SHP77 (cell line): ENCODE measurements at regions not wholly inside any gene's neighbourhood (a gene's known extent, or its start where the extent isn't known, plus 50 kb on each side); places are given as distances from the start of the nearest gene placed in this dataset.

ENCODE experiments used
- DNase-seq, 2 experiments: peaks; one replicate each; lab custom pipeline; 2025; lab: John Stamatoyannopoulos, UW

DNA sequence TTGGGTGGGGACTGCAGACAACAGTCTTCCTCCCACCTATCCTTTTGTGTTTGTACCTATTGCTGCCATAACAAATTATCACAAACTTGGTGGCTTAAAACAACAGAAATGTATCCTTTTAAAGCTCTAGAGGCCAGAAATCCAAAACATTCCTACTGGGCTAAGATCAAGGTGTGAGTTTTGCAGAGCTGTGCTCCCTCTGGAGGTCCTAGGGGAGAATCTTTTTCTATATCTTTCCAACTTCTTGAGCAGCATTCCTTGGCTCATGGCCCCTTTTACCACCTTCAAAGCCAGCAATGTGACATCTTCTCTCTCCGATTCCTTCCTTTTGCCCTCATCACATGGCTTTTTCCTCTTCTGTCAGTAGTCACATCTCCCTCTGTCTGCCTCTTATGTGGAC is 190.6 kb downstream of the TTC8 start:
- no peak for DNase-seq

DNA sequence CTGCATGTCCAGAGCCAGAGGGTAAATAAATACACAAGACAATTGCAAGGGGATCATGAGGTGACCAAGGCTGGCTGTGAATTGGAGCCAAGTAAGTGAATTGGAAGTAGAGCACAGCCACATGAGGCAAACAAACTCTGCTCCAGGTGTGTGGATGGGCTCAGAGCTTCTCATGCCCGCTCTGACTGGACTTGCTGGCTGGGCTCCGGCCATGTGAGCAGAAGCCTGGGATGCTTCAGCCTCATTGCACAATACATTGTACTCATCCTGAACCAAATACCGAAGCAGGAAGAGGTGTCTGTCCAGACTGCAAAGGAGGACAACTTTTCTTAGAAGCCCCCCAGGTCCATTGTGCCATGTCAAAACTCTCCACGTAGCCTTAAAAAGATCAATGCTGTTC is 193.0 kb downstream of the TTC8 start:
- no peak for DNase-seq

DNA sequence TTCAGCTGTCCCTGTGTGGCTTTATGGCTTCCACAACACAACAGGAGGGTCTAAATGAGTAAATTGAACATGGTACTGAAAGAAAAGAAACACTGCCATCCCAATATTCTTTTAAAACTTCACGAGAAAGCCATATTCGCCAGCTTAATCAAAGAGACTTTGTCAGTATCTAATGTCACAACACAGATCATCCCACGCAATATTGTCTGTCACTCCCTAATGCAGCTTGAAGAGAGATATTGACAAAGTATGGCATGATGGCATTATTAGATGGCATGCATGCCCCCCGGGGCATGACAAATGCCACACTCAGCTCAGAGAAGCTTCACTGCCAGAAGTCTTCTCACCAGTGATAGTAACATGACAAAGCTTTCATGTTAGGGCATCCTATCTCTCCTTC is 197.8 kb downstream of the TTC8 start:
- no peak for DNase-seq

DNA sequence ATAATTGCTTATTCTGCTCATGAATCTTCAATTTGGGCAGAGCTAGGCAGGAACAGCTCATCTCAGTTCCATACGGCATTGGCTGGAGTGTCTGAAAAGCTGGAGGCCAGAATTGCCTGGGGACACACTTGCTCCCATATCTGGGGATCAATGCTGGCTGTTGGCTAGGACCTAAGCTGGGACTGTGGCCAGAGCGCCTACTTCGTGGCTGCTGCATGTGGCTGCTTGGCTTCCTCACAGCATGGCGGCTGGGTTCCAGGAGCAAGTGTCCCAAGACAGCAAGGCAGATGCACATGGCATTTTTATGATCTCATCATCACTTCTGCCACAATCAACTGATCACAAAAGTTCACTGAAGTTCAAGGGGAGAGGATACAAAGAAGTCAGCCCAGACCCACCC is 200.2 kb downstream of the TTC8 start:
- DNase-seq: no peak

DNA sequence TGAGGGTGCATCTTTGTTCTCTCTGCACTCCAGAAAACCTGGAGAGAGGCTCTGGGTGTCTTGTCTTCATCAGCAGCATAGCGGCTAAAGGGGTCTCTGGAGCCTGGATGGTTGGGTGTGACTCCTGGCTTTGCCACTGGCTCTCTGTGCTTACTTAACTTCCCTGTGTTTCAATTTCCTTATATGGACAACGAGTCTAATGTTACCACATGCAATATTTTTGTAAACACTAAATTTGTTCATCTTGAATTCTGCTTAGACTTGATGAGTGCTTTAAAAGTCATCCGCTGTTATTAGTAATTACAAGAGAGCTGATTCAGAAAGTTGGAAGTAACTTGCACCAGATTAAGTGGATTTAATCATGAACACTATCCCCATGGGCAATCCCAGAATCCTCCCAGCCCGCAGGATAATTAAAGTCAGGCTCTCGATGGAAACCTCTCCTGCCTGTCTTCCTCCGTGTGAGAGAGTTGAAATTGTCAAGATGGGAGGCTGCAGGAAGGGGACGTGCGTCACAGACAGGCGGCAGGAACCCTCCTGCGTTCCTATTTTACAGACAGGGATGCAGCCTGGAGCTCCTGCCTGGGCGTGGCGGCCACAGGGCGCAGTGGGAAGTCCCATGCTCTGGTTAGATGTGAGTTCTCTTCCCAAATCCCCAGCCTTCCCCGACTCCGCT is 201.2 kb downstream of the TTC8 start:
- no peak for DNase-seq

DNA sequence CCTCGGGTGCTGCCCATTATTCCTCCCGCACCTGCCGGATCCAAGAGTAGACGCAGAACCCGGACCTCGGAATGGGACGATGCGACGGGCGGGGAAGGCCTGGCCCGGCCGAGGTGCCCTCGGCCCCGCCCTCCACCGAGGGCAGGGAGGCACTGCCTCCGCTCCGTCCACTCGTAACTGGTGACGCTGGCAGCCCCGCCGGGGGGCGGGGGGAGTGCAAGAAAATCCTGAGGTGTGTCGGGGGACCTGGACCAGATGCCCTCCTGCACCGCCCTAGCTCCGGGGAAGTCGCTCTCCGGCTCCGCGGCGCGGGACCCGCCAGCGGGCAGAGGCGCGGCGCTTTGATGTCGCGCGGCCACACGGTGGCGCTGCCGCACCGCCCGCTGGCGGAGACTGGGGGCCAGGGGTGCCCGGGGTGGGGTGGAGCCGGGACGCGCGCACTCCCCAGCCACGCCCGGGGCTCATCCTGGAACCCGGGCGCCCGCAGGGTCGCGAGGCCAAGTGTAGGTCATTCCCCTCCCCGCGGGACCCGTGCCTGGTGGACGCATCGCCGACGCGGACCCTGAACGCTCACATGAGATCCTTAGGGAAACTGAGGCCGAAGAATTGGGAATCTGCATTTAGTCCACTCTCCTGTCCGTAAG is 202.8 kb downstream of the TTC8 start:
- DNase-seq: peak; percentile 51 to 57

DNA sequence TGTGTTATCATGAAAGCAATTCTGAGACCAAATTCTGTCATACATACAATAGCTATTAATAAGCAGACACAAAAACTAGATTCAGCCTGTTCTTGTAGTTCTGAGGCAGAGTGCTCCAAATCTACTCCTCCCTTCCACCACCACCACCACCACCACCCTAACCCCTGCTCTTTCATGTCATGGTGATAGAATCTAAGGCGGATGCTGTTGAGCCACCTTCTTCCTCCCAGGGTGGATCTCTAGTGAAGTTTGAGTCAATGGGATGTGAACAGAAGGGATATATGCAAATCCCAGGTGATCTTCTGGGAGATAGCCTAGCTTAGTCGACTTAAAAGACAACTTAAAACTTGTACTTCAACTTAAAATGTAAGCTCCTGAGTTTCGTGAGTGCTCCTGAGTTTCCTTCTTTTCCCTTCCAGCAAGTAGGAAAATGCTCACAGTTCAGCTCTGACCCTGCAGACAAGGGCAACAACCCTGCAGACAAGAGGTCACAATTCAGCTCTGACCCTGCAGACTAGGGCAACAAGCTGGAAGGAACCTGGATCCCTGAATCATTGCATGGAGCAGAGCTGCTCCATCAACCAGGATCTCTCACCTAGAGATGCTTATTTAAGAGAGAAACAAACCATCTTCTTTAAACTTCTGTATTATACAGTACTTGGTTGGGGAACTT is 204.1 kb downstream of the TTC8 start:
- no peak for DNase-seq

DNA sequence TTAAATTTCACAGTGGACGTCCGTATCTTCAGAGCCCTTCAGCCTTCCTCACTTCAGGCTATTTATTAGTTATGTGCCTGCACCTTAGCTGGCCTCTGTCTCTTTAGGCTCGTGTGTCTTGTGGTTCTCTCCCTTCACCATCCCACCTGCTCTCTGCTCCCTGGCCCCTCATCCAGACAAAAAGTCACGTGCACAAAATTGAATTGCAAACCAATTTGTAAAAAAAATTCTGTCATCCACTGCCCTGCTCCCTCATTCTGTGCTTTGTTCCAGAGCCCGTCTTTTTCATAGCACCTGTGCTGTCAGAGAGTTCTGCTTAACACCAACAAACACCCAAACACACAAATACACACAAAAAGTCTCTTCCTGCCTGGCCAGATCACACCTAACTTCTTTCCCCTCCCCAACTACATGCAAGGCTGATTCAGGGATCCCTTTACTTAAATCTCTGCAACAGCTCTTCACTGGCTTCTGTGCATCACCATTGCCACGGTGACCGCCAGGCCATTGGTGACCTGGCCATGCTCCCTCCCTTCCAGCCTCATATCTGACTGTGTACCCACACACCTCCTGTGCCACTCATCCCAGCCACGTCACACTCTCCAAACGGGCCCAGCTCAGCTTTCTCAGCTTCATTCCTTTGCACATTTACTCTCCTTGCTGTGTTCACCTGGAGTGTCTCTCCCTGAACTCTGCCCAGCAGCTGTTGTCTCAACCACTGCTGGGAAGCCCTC is 205.7 kb downstream of the TTC8 start:
- no peak for DNase-seq

DNA sequence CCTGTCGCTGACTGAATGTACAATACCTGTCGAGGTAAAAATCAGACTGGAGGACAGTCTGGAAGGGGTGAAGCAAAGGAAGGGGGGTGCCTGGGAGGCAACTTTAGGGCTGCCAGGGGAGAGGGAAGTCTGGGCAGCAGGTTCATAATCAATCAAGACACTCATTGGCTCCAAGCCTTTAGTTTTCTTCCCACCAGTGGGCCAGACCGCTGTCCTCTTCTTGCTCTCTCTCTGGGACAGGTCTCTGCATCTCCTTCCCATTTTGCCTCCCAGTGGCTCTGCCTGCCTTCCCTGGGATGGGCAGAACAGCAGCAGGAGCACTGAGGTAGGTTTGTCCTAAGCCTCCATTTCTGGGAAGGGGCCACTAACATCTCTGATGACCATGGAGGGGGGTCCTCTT is 206.5 kb downstream of the TTC8 start:
- DNase-seq: no peak

DNA sequence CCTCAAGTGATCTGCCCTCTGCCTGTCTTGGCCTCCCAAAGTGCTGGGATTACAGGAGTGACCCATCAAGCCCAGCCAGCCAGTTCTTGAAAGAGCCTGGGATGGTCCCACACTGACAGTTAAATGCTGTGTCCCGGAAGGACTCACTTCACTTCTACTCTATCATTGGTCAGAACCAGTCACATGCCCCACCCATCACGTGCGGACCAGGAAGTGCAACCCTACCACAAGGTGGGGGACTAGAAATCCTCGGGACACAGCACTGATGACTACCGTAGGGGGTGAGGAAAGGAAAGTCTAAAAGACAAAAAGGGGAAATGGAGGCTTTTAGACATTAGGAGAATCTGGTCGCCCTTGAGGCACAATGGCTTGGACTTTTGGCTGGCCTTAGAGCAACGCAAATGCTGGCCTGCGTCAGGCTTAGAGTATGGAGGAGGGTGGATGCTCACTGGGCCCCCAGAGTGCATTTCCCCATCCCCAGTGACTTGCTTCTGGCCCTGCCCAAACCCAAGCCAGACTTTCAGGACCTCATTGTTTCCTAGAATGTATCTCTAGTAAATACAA is 207.7 kb downstream of the TTC8 start:
- DNase-seq: no peak

DNA sequence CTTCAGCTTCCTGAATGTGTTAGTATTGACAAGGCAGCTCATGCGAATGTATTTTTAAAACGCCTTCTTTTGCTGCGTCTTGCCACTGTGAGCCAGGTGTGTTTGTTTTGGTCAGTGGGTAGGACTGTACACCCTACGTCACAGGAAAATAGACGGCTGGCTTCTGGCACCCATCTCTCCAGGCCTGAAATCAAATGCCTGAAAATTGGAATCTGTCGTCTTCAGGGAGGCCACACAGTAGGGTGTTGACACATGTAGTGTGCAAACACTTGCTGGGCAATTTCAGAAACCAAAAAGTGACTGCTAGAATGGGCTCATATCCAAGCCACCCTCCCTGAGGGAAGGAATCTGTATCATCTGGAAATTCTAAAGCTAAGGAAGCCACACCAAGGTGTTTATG is 209.3 kb downstream of the TTC8 start:
- DNase-seq: peak; percentile 77 to 79

DNA sequence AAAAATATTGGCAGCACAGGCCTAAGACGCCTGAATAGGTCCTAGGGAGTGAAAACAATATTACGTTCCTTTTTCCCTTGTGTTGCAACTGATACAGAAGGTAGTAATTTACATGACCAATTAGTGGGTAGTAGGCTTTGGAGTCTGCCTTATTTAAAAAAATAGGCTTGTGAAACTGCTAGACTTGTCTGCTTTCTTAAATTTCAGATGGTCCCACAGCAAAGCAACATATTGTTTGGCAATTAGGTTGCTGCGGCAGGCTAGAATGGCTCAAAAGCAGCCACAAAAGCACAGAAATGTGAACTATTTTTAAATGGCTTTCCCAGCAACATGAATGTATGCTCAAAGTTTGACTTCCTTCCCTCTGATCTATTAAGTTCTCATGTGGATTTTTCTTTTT is 211.9 kb downstream of the TTC8 start:
- DNase-seq: no peak

DNA sequence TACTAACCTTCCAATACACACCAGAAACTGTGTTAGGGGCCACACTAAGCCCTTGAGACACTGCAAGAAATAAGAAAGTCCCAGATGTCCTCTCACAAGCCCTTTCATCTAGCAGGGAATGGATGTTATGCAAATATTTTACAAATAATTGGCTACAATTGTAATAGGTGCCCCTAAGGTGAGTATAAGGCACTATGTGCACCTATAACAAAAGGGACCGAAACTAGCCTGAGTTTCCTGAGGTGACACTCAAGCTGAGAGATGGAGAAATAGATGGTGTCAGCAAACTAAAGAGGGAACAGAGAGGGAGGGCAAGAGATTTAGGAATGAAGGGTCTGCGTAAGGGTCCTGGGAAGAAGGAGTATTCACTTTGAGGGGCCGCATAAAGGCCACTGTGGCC is 212.6 kb downstream of the TTC8 start:
- no peak for DNase-seq

DNA sequence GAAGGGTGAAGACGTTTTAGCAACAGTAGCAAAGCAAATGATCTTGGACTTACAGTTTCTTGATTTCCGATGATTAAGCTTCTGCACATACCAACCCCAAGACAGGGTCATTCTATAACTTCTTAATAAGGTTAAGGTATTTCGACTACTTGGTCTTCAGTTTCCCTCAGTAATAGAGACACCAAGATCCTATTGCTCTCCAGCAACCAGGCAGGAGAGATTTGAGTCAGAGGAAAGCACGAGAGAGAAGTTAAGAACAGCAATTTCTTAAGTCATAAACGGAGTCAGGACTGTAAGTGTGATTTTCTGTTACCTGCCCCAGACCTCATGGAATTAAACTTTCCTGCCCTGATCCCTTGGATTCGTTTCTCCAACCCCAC is 215.6 kb downstream of the TTC8 start:
- no peak for DNase-seq

DNA sequence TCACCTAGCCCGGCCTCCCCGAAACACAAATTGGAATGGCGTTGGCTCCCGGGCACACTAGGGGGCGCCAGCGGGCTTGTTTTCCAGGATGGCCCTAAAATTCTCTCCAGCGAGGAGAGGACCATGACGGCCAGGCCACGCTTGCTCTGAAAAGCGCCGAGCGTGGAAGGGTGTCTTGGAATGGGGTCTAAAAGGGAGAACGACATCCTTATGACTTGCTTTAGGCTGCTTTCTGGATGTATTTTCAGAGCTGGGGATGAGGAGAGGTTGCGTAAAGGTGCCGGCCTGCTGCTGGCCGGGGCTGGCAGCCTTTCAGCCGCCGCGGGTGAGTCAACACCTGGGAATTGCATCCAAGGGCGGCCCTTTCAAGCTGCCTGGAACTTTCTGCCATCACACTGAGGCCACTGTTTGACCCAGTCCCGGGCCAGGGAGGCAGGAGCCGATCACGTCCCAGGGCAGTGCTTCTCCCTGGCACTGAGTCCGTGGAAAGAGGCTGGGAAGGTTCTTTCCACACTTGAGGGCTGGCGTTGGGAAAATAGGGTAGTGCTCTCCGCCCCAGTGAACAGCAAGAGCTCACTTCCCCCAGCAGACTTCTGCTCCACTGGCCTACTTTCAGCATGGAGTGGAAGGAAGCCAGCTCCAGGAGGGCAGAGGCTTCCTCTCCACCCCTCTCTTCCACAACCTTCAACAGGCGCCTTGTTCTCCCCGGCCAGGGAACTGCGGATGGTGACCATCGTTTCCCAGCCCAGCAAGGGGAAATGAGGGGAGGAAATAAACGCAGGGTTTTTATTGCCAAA is 216.2 kb downstream of the TTC8 start:
- DNase-seq: peak; percentile 82 to 83

DNA sequence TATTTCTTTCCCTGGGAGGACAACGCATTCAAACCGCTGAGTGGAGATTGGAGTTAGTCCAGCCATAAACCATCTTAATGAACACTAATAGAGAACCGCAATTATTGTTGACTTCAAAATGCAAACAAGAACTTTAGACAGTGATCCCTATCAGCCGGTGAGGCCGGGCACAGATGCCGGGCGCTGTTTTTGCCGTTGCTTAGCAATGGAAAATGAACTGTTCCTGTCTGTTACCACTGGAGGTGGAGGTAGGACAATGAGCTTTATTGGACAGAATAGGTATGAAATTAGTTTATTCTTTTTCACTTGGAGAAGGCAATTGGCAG is 216.8 kb downstream of the TTC8 start:
- peak; percentile 55 to 63 for DNase-seq

DNA sequence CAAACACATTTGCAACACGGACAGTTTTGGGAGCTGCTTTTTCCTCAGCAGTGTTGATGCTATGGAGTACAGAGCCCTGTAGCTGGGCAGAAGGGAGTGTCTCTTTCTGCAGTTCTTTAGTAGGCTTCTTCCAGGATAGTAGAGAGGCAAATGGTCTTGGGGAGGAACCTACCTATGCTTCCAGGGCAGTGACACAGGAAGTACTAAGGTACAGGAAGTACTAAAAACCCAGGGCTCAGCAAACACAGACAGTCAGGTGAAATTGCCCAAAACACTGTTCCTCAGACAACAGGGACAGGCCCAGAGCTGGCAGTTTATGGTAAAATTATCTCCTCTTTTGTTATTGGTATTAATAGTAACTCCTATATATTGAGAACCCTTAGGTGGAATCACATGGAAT is 217.6 kb downstream of the TTC8 start:
- no peak for DNase-seq

DNA sequence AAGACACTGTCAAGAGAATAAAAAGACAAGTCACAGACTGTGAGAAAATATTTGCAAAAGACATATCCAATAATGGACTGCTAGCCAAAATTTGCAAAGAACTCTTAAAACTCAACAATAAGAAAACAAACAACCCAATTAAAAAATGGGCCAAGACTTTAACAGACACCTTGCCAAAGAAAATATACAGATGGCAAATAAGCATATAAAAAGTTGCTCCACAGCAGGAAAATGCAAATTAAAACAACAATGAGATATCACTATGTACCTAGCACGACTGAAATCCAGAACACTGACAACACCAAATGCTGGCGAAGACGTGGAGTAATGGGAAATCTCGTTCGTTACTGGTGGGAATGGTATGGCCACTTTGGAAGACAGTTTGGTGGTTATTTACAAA is 228.9 kb downstream of the TTC8 start:
- no peak for DNase-seq

DNA sequence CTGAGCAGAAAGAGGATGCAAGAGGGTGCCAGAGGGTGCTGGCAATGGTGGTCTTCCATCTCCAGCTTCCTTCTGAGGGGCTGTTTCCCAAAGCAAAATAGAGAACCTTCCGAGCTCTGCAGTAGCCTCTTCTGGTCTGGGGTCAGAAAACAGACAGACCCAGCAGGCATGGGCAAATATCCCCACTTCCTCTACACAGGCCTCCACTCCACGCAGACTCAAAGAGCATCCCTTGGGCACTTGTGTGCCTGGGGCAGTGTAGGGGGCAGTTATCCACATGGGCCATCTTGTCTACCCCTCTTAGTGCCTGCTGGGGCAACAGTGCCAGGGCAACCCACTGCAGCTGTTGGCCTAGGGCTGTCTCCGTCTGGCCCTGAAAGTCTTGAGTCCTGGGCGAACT is 231.9 kb downstream of the TTC8 start:
- no peak for DNase-seq

DNA sequence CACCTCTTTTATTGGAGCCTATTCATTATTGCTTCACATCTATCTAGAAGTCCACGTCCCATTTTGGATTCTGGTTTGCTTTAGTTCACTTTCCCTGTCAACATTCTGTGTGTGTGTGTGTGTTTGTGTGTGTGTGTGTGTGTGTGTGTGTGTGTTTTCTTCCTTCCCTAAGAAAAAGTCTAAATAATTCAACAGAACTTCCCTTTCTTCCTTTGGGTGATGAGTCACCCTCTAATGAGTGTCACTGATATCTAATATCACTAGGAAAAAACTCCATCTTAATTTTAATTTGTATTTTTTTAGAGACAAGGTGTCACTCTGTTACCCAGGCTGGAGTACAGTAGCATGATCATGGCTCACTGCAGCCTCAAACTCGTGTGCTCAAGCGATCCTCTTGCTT is 234.2 kb downstream of the TTC8 start:
- DNase-seq: no peak

DNA sequence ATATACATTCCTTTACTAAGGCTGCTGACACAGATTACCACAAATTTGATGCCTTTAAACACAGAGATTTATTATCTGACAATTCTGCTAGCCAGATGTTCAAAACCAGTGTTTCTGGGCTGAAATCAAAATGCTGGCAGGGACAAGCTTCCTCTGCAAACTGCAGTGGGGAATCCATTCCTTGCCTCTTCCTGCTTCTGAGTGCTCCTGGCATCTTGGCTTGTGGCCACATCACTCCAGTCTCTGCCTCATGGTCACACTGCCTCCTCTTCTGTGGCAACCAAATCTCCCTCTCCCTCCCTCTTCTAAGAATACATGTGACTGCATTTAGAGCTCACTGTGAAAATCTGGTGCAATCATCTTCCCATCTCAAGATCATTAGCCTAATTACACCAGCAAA is 235.7 kb downstream of the TTC8 start:
- no peak for DNase-seq

DNA sequence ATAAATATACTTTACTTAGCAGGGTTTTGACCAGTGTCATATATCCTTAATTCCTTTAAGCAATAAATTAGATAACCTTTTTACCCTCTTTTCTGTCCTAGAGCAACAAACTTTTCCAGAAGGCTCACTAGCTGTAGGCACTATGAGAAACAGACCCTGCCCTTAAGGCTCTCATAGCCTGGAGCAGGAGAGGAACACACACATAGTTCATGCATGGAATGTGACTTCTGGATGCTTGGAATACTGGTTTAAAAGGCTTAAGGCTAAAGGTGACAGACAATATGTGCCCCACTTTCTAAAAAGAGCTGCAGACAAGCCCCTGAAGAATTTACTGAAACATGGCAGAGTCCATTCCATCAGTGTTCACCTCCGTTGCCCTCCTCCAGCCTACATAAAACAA is 237.2 kb downstream of the TTC8 start:
- no peak for DNase-seq
